GM11168 (cell line): ENCODE measurements at regions not wholly inside any gene's neighbourhood (a gene's known extent, or its start where the extent isn't known, plus 50 kb on each side); places are given as distances from the start of the nearest gene placed in this dataset.
"Not testable (repeated sequence)": the region's sequence is repeated elsewhere in the genome, so short reads cannot be mapped to it uniquely, and the experiment has no call there.

Source experiments
- in situ Hi-C: fragments of 300-500 bp; cut with MboI; formaldehyde crosslinking; loops from one replicate; pipeline ENCODE4 v1.12.0; 2022; ENCODE audit warnings: low sequenced_read_pairs; ENCODE audit not compliant: unreplicated experiment

DNA sequence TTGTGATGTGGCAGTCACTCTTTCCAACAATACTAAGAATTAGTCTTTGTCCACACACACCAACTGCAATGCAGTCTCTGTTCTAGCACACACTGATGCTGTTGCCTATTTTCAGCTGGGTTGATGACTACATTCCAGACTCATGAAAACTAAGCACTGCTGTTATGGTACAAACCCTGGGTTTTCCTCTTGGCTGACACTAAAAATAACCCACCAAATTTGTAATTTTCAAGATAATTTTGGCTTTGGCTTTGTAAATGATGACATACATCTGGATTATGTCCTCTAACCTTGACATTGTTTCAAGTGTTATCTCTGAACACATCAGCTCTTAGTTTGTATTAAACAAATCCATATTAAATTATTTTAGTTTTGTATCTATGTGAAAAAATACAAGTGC lies 444.8 kb downstream of the PTPRC start:
- in situ Hi-C loops, result no loop called here

DNA sequence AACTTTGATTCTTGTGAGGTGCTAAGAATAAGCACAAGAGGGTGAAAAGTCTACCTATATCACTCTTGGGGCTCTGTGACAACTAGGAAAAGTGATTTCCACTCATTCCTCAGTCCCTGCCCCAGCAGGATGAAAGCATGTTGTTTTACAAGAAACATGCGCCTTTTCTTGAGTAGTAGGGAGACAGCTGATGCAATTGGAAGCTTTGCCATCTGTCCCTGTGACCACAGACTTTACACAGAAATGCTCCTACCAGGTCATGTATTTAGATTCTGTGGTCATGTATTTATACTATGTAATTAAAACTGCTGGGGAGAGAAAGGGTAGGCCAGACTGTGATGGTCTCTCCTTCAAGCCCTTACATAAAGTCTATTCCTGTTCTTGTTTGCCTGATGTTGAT lies 445.5 kb downstream of the PTPRC start:
- in situ Hi-C loops, result no loop called here

DNA sequence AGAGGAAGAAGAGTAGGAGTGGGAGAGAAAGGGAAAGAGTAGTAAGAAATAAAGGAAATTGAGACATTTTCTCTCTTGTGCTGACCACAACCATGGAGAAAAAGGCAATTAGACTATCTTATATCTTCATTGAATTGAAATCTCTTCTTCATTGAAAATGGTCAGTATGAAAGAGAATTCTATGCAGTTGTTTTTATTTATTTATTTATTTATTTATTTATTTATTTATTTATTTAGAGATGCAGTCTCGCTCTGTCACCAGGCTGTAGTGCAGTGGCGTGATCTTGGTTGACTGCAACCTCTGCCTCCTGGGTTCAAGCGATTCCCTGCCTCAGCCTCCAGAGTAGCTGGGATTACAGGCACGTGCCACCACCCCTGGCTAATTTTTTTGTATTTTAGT lies 447.1 kb downstream of the PTPRC start:
- in situ Hi-C loops, result no loop called here

DNA sequence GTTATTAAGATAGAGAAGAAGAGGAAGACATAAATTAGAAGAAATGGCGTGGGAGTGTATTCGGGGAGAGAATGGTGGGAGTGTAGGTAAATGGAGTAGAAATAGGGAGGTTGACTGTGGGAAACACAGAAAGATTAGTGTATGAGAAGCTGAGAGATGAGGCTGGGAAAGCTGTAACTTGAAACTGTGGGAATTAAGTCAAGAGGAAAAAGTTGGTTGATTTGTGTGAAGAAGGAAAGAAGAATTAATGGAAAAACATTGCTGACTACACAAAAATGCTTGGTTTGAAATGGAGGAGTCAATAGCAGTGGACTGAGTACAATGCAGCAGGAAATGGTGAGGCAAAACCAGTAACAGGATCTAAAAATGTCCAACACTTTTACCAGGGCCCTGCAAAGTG lies 448.3 kb downstream of the PTPRC start:
- in situ Hi-C loops, result no loop called here

DNA sequence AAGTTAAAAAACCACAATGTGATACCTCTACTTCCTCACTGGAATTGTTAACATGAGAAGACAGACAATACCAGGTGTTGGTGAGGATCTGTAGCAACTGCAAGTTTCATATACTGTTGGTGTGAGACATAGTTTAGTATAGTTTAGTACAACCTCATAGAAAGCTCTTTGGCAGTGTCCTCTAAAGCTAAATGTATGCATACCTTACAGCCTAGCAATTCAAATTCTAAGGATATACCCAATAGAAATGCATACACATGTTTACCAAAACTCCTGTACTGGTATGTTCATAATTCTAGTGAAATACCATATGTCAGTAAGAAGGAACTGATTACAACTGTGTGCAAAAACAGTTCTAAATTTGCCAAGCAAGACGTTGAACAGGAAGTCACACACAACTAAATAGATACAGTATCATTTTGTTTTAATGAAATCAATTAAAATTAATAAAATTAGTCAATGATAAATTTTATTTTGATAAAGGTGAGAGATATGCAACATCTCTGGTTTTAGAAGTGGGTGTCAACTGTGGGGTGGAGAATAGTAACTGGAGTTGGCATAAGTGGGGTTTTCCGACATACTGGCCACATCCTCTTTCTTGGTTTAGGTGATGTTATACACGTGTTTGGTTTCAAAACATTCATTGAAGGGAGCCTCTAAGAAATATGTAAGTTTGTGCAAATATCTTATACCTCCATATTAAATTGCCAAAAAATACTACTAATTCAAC lies 450.7 kb downstream of the PTPRC start:
- in situ Hi-C loops, result no loop called here

DNA sequence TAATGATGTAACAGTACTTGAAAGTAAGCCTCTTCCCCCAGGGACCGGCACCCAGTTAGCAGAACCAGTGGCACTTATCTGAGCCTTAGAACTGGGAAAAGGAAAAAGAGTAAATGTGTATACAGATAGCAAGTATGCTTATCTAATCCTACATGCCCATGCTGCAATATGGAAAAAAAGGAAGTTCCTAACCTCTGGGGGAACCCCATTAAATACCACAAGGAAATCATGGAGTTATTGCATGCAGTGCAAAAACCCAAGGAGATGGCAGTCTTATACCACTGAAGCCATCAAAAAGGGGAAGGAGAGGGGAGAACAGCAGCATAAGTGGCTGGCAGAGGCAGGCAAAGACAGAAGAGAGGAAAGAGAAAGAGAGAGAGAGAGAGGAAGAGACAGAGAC lies 456.8 kb downstream of the PTPRC start:
- in situ Hi-C loops, result not testable (repeated sequence)

DNA sequence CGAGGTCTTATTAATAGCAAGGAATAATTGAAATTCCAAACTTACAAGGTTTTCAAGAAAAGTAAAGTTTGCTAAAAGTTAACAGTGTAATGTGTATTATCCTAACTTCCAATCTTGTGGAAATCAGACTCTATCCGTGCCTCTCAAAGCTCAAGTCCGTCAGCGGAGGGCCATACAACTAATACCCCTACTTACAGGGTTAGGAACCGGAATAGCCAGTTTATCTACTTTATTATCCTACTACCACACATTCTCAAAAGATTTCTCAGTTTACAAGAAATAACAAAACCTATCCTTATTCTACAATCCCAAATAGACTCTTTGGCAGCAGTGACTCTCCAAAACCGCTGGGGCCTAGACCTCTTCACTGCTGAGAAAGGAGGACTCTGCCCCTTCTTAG lies 457.8 kb downstream of the PTPRC start:
- in situ Hi-C loops, result no loop called here

DNA sequence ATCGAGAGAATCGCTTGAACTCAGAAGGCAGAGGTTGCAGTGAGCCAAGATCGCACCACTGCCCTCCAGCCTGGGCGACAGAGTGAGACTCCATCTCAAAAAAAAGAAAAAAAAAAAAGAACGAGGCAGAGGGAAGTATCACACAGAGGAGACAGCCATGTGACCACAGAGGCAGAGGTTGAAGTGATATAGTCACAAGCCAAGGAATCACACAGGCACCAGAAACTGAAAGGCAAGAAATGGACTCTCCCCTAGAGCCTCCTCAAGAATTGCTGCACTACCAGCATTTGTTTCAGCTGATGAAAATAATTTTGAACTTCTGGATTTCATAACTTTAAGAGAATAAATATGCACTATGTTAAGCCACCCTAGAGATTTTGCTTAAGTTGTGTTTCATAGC lies 459.6 kb downstream of the PTPRC start:
- in situ Hi-C loops, result no loop called here

DNA sequence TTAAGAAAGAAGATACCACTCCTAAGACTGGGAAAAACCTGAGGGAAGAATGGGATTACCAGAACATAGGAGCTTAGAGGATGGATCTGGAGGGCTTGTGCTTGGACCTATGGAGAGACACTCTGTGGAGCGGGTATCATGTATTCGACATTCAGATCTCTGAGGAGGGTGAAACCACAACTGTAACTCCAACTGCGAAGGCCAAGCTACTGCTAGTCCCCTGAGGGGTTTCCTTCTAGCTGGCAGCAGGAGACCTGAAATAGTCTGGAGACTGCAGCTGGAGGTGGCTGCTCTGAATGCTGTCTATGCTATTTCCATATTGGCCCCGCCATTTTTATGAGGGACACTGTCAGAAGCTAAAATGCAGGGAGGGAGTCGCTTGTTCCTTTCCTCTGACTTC lies 462.3 kb downstream of the PTPRC start:
- in situ Hi-C loops, result loop anchor here (10.0 kb wide), 1 partner anchor 326 kb away; no protein-coding TSS in a partner anchor

DNA sequence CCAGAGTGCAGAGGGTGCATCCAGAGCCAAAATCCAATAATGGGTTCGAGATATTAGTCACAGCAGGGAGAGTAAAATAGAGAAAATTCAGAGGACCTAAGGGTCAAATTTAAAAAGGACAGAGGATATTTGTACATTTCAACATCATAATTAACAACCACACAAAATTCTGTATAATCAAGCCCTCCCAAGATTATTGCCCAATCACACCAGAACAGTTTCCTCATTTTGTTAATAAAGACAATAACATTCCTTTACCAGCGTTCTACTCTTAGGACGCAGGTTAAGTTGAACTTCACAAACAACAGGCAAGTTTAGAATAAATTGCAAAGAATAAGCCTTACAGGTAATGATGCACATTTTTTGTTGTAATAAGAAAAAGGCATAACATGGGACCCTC lies 462.8 kb downstream of the PTPRC start:
- in situ Hi-C loops, result loop anchor here (10.0 kb wide), 1 partner anchor 327 kb away; no protein-coding TSS in a partner anchor

DNA sequence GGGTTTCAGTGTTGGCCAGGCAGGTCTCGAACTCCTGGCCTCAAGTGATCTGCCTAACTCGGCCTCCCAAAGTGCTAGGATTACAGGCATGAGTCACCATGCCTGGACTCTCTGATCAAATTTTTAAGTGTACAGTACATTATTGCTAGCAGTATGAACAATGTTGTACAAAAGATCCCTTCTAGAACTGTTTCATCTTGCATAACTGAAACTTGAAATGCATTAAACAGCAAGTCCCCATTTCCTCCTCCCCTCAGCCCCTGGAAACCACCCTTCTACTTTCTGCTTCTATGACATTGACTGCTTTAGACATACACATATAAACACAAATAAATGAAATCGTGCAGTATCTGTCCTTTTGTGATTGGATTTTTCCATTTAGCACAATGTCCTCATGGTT lies 463.4 kb downstream of the PTPRC start:
- in situ Hi-C loops, result loop anchor here (10.0 kb wide), 1 partner anchor 327 kb away; no protein-coding TSS in a partner anchor

DNA sequence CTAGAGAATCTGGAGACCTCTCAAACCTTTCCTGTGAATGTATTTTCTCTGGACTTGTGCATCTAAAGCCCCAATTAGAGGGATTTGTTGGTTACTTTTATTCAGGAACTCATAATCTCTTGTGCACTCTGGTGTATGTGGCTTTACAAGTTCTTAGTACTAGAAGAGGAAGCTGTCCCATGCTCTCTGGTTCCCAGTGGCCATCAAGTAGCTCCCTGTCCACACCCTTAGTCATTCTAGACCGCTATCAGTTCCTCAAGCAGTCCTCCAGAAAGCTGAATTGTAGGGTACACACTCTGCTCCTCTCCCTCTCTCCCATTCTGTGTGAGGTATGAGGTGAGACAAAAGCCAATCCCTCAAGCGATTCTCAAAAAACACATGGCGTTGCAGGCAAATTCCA lies 470.3 kb downstream of the PTPRC start:
- in situ Hi-C loops, result loop anchor here (10.0 kb wide), 1 partner anchor 334 kb away; no protein-coding TSS in a partner anchor

DNA sequence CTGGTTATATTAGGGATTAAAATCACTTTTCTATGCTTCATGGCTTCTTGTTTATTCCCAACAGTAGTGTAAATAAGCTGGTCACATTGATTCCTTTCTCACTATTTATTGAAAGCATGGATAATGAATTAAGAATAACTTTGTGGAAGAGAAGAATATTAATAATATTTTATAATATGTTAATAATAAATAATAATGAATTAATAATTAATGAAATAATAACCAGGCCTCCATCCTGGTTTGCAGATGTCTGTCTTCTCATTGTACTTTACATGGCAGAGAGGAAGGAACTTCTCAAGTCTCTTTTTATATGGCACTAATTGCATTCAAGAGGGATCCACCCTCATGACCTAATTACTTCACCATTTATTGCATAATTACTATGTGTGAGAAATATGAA lies 473.5 kb downstream of the PTPRC start:
- in situ Hi-C loops, result no loop called here

DNA sequence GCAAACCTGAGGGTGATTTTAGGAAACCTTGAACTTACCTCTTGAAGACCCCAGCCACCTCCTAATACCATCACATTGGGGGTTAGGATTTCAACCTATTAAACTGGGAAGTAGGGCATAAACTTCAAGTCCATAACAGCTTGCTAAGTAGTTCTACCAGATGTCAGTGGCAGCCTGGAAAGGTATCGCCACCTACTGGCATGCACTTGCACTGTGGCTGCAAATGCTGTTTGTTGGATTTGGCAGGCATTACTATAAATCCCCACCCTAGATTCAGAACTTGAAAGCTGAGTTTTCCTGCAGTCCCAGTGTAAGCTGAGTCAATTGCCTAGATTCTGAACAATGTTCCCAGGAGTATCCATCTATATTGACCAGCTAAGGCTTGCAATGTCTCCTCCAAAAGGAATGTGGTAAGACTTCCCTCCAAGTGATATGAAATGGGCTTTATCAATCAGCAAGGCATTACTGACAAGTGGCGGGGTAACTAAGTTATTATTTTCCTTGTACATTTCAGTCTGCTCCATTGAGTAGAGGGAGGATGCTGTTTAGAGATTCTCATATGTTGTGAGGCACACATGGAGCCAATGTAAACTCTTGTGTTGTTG lies 474.5 kb downstream of the PTPRC start:
- in situ Hi-C loops, result no loop called here

DNA sequence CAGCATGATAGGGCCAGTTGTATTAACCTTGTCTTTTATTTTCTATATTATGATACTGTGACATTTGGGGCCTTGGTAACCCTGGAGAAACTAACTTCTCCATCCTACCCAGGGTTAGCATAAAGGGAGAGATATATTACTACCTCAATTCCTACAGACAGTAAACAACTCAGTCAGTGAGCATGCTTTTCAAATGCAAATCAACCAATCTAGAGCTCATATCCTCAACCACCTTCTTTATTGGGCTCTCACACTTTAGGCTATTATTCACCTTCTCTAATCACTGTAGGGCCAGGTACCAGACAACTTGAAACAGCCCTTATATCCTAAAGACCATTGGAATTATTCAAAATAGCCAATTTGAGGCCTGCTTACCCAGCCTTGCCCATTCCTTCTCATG lies 477.6 kb downstream of the PTPRC start:
- in situ Hi-C loops, result no loop called here

DNA sequence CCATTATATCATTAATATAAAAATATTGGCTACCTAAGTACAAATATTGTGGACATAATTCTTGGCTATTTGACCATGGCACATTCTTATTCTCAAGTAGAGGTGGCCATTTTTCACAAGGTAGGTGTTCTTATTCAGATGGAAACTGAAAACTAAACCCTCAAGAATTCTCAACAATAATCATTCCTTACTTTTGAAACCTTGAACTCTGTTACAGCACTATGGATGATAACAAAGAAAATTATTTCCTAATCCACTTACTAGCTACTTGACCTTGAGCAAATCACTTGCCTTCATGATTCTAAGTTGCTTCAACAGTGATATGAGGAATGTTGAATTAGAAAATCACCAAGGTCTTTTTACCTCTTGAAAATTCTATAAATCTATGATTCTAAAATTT lies 482.2 kb downstream of the PTPRC start:
- in situ Hi-C loops, result no loop called here

DNA sequence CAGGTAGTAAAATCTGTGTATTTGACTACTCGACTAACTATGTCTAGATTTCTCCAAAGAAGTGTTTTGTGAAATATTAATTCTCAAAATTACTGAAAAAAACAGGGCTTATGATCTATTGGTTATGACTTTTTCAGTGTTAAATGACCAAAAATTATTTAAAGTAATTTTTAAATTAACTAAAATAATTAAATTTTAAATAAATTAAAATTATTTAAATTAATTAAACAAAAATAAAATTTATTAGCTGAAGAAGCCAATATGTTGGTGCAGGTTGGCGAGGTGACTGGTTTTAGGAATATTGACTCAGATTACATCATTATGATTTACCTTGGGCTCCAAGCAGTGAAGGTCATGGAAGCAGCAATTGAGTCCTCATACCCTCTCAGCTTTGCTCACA lies 483.2 kb downstream of the PTPRC start:
- in situ Hi-C loops, result no loop called here

DNA sequence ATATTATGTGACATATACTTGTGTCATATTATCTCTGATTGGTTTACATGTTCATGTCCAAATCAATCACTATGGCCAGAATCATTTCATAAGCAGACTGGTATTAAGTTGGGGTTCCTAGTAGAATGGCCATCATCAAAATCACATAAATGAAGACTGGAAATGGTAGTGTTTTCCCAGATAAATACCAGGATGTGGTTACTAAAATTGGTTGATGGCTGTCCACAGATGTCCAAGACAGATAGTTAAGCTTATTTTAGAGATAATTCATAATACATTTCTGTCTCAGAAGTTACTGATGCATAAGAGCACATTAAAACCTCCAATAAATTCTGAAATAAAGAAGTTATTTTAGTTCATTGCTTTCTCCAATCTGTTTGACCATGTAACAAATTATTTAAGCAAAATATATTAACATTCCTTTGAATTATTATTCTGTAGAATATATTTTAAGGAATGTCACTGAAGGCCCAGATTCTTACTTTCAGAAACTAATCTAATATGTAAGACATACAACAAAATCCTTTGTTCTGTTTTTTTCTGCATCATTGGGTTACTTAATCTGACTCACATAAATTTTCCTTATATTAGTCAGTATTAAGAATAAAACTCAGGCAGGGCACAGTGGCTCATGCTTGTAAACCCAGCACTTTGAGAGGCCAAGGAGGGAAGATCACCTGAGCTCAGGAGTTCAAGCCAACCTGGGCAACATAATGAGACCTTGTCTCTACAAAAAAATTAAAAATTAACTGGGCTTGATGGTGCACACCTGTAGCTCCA lies 483.9 kb downstream of the PTPRC start:
- in situ Hi-C loops, result no loop called here

DNA sequence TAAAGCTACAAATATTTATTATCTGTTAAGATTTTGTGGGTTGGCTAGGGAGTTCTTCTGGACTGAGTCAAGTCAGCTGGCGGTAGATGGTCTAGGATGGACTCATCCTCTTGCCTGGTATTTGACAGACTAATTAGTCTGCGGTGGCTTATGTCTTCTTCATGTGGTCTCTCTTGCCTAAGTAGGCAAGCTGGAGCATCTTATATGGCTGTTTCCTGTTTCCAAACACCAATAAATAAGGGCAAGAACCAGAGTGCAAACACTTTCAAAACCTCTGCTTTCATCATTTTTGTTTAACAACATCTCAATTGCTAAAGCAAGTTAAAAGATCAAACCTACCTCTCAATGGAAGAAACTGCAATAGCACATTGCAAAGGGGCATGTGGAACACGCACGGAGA lies 484.8 kb downstream of the PTPRC start:
- in situ Hi-C loops, result no loop called here

DNA sequence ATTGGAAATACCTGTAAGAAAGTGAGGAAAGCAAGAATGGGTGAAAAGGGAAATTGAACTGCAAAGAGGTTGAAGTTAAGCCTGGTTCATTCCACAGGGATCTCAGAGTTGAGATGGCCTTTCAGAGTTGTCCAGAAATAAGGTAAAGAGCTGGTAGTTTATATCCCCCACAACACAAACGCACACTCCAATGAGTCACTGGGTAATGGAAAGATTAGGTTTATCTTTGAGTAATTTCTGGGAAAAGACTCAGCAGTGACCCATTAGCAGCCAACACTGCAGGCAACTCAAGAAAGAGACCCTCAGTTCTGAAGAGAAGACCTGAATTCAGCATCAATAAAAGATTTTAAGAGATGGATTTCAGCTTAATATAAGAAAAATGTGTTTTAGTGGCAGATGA lies 485.5 kb downstream of the PTPRC start:
- in situ Hi-C loops, result no loop called here

DNA sequence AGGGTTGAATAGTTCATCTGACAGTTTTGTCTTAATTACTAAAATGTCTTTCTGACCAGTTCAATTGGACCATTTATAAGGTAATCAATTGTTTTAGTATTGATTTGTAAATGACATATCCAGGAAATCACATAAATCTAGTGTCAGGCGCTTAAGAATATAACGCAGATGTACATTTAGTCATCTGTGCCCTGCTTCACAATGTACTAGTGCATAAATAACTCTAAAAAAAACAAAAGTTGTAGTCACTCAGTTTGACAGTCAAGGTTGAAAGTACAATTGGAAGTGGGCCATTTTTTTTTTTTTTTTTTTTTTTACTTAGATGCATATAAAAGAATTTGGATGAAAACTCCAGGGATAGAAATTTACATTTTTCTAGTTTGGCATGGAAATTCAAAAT lies 490.4 kb downstream of the PTPRC start:
- in situ Hi-C loops, result no loop called here
